IMR-90 (cell line): ENCODE measurements at regions not wholly inside any gene's neighbourhood (a gene's known extent, or its start where the extent isn't known, plus 50 kb on each side); places are given as distances from the start of the nearest gene placed in this dataset.

Source experiments
- ATAC-seq: fragments of 200-7000 bp; cut with Tn5 transposase; 2 replicates; pipeline ENCODE4 v1.9.1; 2020; ENCODE audit warnings: low read depth, mild to moderate bottlenecking, moderate library complexity
- BruUV-seq: library from RNA; stranded (reverse); fragments of 400-500 nt; replicated peaks from 2 replicates; lab custom pipeline; 2021; lab: Mats Ljungman, UMichigan
- CTCF ChIA-PET: fragments of 300-600 bp; formaldehyde crosslinking; extraction: SDS; loops from one replicate; lab custom pipeline; 2021; ENCODE audit warnings: antibody characterized with exemption; lab: Yijun Ruan, JAX
- POLR2A ChIA-PET: fragments of 300-600 bp; sonication (Branson Sonifier 250); formaldehyde crosslinking; loops from one replicate; lab custom pipeline; 2022; ENCODE audit warnings: antibody characterized with exemption; ENCODE audit not compliant: unreplicated experiment; lab: Charles Lee
- DNase-seq: peaks from one replicate; pipeline ENCODE4 v3.0.0; 2013
- H2AFZ ChIP-seq: replicated peaks from 2 replicates; pipeline ENCODE3; 2013; ENCODE audit warnings: low read length, mild to moderate bottlenecking; ENCODE audit not compliant: poor library complexity
- H2AK5ac ChIP-seq: 2 replicates; pipeline ENCODE4 v1.6.1; 2013; ENCODE audit warnings: low read depth, low read length, inconsistent platforms
- H2AK9ac ChIP-seq: replicated peaks from 2 replicates; pipeline ENCODE3; 2013; ENCODE audit warnings: mild to moderate bottlenecking, low read depth, low read length, moderate library complexity; ENCODE audit not compliant: poor library complexity
- H2BK120ac ChIP-seq: 2 replicates; pipeline ENCODE4 v1.6.1; 2013; ENCODE audit warnings: low read depth, low read length, inconsistent platforms
- H2BK15ac ChIP-seq: 3 replicates; pipeline ENCODE4 v1.6.1; 2013; ENCODE audit warnings: low read depth, low read length, inconsistent platforms
- H2BK20ac ChIP-seq: 2 replicates; pipeline ENCODE4 v1.6.1; 2013; ENCODE audit warnings: low read depth, mild to moderate bottlenecking, inconsistent platforms, low read length, moderate library complexity
- H2BK5ac ChIP-seq: 2 replicates; pipeline ENCODE4 v1.6.1; 2013; ENCODE audit warnings: mild to moderate bottlenecking, low read depth, low read length, inconsistent platforms; ENCODE audit not compliant: poor library complexity, severe bottlenecking
- H3K14ac ChIP-seq: replicated peaks from 2 replicates; pipeline ENCODE4 v1.6.1; 2013; ENCODE audit warnings: low read depth, low read length, inconsistent platforms
- H3K18ac ChIP-seq: 2 replicates; pipeline ENCODE4 v1.6.1; 2013; ENCODE audit warnings: low read depth, low read length, control low read depth
- H3K23ac ChIP-seq: 2 replicates; pipeline ENCODE4 v1.6.1; 2013; ENCODE audit warnings: low read depth, low read length, inconsistent platforms
- H3K27ac ChIP-seq: 2 replicates; pipeline ENCODE4 v1.5.1; 2013; ENCODE audit warnings: mild to moderate bottlenecking, control low read depth, low read length; ENCODE audit not compliant: insufficient read depth
- H3K27me3 ChIP-seq: 2 replicates; pipeline ENCODE4 v1.6.1; 2013; ENCODE audit warnings: low read length; ENCODE audit not compliant: control insufficient read depth, insufficient read depth
- H3K36me3 ChIP-seq: 2 replicates; pipeline ENCODE4 v1.6.1; 2013; ENCODE audit warnings: low read length, mixed read lengths; ENCODE audit not compliant: control insufficient read depth, insufficient read depth
- H3K4ac ChIP-seq: 2 replicates; pipeline ENCODE4 v1.6.1; 2013; ENCODE audit warnings: low read depth, low read length, inconsistent platforms
- H3K4me1 ChIP-seq: 2 replicates; pipeline ENCODE4 v1.6.1; 2013; ENCODE audit warnings: low read length, mixed read lengths; ENCODE audit not compliant: control insufficient read depth, insufficient read depth
- H3K4me2 ChIP-seq: 2 replicates; pipeline ENCODE4 v1.6.1; 2013; ENCODE audit warnings: low read depth, mild to moderate bottlenecking, control low read depth, low read length, moderate library complexity
- H3K4me3 ChIP-seq: 2 replicates; pipeline ENCODE4 v1.5.1; 2013; ENCODE audit warnings: low read depth, mild to moderate bottlenecking, control low read depth, low read length, moderate library complexity; ENCODE audit not compliant: insufficient read depth
- H3K56ac ChIP-seq: 2 replicates; pipeline ENCODE4 v1.6.1; 2013; ENCODE audit warnings: low read length, inconsistent platforms; ENCODE audit not compliant: insufficient read depth; ENCODE audit errors: extremely low read depth
- H3K79me1 ChIP-seq, 2 experiments: 2 replicates each; pipeline ENCODE4 v1.6.1; 2013; ENCODE audit warnings: low read length in 2 of 2, inconsistent platforms in 1 of 2, low read depth in 1 of 2
- H3K9ac ChIP-seq: 2 replicates; pipeline ENCODE4 v1.6.1; 2013; ENCODE audit warnings: low read depth, low read length, control low read depth
- H3K9me1 ChIP-seq: 2 replicates; pipeline ENCODE4 v1.6.1; 2013; ENCODE audit warnings: low read length, inconsistent platforms; ENCODE audit not compliant: insufficient read depth
- H3K9me3 ChIP-seq: 2 replicates; pipeline ENCODE4 v1.6.1; 2013; ENCODE audit warnings: low read length; ENCODE audit not compliant: control insufficient read depth, insufficient read depth
- H4K20me1 ChIP-seq: 2 replicates; pipeline ENCODE4 v1.6.1; 2013; ENCODE audit warnings: low read length, inconsistent platforms; ENCODE audit not compliant: insufficient read depth
- H4K5ac ChIP-seq: 2 replicates; pipeline ENCODE4 v1.6.1; 2013; ENCODE audit warnings: mild to moderate bottlenecking, low read depth, low read length, control low read depth
- H4K8ac ChIP-seq, 2 experiments: 2 replicates each; pipeline ENCODE4 v1.6.1; 2013; ENCODE audit warnings: low read depth in 2 of 2, low read length in 2 of 2, control low read depth in 1 of 2, inconsistent platforms in 1 of 2
- H4K91ac ChIP-seq: 2 replicates; pipeline ENCODE4 v1.6.1; 2013; ENCODE audit warnings: low read depth, low read length, inconsistent platforms; ENCODE audit not compliant: insufficient read depth
- BHLHE40 ChIP-seq: fragments of 150-350 bp; IDR thresholded peaks from 2 replicates; pipeline ENCODE4 v1.6.1; 2016; ENCODE audit warnings: mild to moderate bottlenecking, low read depth, low read length
- CEBPB ChIP-seq: IDR thresholded peaks from 2 replicates; pipeline ENCODE4 v1.6.1; 2012; ENCODE audit warnings: low read depth, low read length, improper control_type of control experiment
- CHD1 ChIP-seq: IDR thresholded peaks from 2 replicates; pipeline ENCODE4 v1.6.1; 2012; ENCODE audit warnings: low read depth, low read length, improper control_type of control experiment
- CTCF ChIP-seq: conservative IDR thresholded peaks from 2 replicates; pipeline ENCODE4 v1.5.1; 2012; ENCODE audit warnings: mild to moderate bottlenecking, low read depth, low read length, improper control_type of control experiment
- FOS ChIP-seq: fragments of 150-350 bp; IDR thresholded peaks from 2 replicates; pipeline ENCODE4 v1.6.1; 2016; ENCODE audit warnings: low read depth, low read length
- MAFK ChIP-seq: IDR thresholded peaks from 2 replicates; pipeline ENCODE4 v1.6.1; 2012; ENCODE audit warnings: low read depth, low read length, improper control_type of control experiment
- MAZ ChIP-seq: IDR thresholded peaks from 2 replicates; pipeline ENCODE4 v1.6.1; 2012; ENCODE audit warnings: low read depth, mild to moderate bottlenecking, low read length, improper control_type of control experiment, moderate library complexity, borderline replicate concordance
- MXI1 ChIP-seq: IDR thresholded peaks from 2 replicates; pipeline ENCODE4 v1.6.1; 2012; ENCODE audit warnings: low read depth, mild to moderate bottlenecking, low read length, moderate library complexity, borderline replicate concordance
- NFE2L2 ChIP-seq: fragments of 150-350 bp; IDR thresholded peaks from 2 replicates; pipeline ENCODE4 v1.6.1; 2016; ENCODE audit warnings: low read depth, mild to moderate bottlenecking, low read length
- POLR2A ChIP-seq: IDR thresholded peaks from 2 replicates; pipeline ENCODE4 v1.6.1; 2012; ENCODE audit warnings: mild to moderate bottlenecking, low read depth, low read length
- RAD21 ChIP-seq: IDR thresholded peaks from 2 replicates; pipeline ENCODE4 v1.6.1; 2012; ENCODE audit warnings: low read length, improper control_type of control experiment
- RCOR1 ChIP-seq: IDR thresholded peaks from 2 replicates; pipeline ENCODE4 v1.6.1; 2012; ENCODE audit warnings: mild to moderate bottlenecking, low read length, improper control_type of control experiment; ENCODE audit not compliant: insufficient replicate concordance
- RFX5 ChIP-seq: IDR thresholded peaks from 2 replicates; pipeline ENCODE4 v1.8.0; 2012; ENCODE audit warnings: low read depth, mild to moderate bottlenecking, low read length, moderate library complexity
- SMC3 ChIP-seq: fragments of 150-350 bp; IDR thresholded peaks from 2 replicates; pipeline ENCODE4 v1.6.1; 2016; ENCODE audit warnings: low read depth, mild to moderate bottlenecking, antibody characterized with exemption, low read length, moderate library complexity
- dilution Hi-C: fragments of 300-500 bp; cut with HindIII; formaldehyde crosslinking; loops from one replicate; pipeline ENCODE4 v1.14.3; 2018; ENCODE audit warnings: low sequenced_read_pairs; ENCODE audit not compliant: unreplicated experiment
- in situ Hi-C: fragments of 300-500 bp; cut with MboI; formaldehyde crosslinking; loops from 3 replicates; pipeline ENCODE4 v1.14.3; 2019; ENCODE audit warnings: low sequenced_read_pairs, inconsistent platforms, mixed read lengths
- intact Hi-C: fragments of 100-400 bp; cut with micrococcal nuclease; formaldehyde crosslinking; loops from 2 replicates; pipeline ENCODE4 v1.10.0; 2022
- TF ChIP-seq, protein P1 (sequence below): fragments of 150-350 bp; IDR thresholded peaks from 2 replicates; pipeline ENCODE4 v1.6.1; 2017; ENCODE audit warnings: mild to moderate bottlenecking, antibody characterized with exemption, low read length, low read depth
- TF ChIP-seq, protein P2 (sequence below): fragments of 150-350 bp; IDR thresholded peaks from 2 replicates; pipeline ENCODE4 v1.6.1; 2016; ENCODE audit warnings: low read depth, mild to moderate bottlenecking, low read length, moderate library complexity, borderline replicate concordance

- no peaks in the 10 kb centered on the region for H3K36me3 ChIP-seq
- no peak overlapping the region for H3K4ac ChIP-seq
- no peak overlapping the region for H4K91ac ChIP-seq
- in situ Hi-C loops = no loop called here
- BruUV-seq = no TSS peak
- H3K79me1 ChIP-seq = no peaks in the 10 kb centered on the region
- H3K9me3 ChIP-seq = no peaks in the 10 kb centered on the region; the same call in 1 of the 2 replicates
- H2BK20ac ChIP-seq = no peak overlapping the region
- no peak overlapping the region for H2BK120ac ChIP-seq
- CTCF ChIA-PET = no interaction called here
- no peak overlapping the region for H3K4me3 ChIP-seq
- H3K18ac ChIP-seq = no peak overlapping the region
- intact Hi-C loops = no loop called here
- no peak overlapping the region for H2AK9ac ChIP-seq
- no peak overlapping the region for H4K8ac ChIP-seq
- H4K5ac ChIP-seq = no peak overlapping the region
- dilution Hi-C loops = no loop called here
- no peak overlapping the region for H2AK5ac ChIP-seq
- H3K27me3 ChIP-seq = peaks cover 13% of the 10 kb centered on the region
- H2AFZ ChIP-seq = no peak overlapping the region
- no peak overlapping the region for H2BK5ac ChIP-seq
- H2BK15ac ChIP-seq = no peak overlapping the region
- DNase-seq (no peak), ATAC-seq (no peak)
- H3K27ac ChIP-seq = no peak overlapping the region
- H3K4me1 ChIP-seq = no peaks in the 10 kb centered on the region
- no peak overlapping the region for H3K4me2 ChIP-seq
- no peak overlapping the region for H3K9ac ChIP-seq
- no peak overlapping the region for H3K56ac ChIP-seq
- POLR2A ChIA-PET = no interaction called here
- H3K9me1 ChIP-seq = no peaks in the 10 kb centered on the region
- H3K14ac ChIP-seq = no peak overlapping the region
- no peaks in the 10 kb centered on the region for H4K20me1 ChIP-seq
- H3K23ac ChIP-seq = no peak overlapping the region
- TF ChIP-seq MAFK = no peak
- no peak for TF ChIP-seq MXI1
- no peak for TF ChIP-seq CEBPB
- no peak for TF ChIP-seq RFX5
- TF ChIP-seq NFE2L2 = no peak
- TF ChIP-seq RAD21 = no peak
- TF ChIP-seq CTCF = no peak
- no peak for TF ChIP-seq FOS
- TF ChIP-seq MAZ = no peak
- no peak for TF ChIP-seq RCOR1
- TF ChIP-seq, protein P1, sequence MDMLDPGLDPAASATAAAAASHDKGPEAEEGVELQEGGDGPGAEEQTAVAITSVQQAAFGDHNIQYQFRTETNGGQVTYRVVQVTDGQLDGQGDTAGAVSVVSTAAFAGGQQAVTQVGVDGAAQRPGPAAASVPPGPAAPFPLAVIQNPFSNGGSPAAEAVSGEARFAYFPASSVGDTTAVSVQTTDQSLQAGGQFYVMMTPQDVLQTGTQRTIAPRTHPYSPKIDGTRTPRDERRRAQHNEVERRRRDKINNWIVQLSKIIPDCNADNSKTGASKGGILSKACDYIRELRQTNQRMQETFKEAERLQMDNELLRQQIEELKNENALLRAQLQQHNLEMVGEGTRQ = no peak
- TF ChIP-seq, protein P2, sequence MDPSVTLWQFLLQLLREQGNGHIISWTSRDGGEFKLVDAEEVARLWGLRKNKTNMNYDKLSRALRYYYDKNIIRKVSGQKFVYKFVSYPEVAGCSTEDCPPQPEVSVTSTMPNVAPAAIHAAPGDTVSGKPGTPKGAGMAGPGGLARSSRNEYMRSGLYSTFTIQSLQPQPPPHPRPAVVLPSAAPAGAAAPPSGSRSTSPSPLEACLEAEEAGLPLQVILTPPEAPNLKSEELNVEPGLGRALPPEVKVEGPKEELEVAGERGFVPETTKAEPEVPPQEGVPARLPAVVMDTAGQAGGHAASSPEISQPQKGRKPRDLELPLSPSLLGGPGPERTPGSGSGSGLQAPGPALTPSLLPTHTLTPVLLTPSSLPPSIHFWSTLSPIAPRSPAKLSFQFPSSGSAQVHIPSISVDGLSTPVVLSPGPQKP = no peak
- TF ChIP-seq SMC3 = no peak
- TF ChIP-seq POLR2A = no peak
- no peak for TF ChIP-seq CHD1
- TF ChIP-seq BHLHE40 = no peak
Observed at GRCh38 chr2:71823526-71823925, 324.1 kb downstream of the CYP26B1 start.
